GM20431 (cell line): ENCODE measurements at regions not wholly inside any gene's neighbourhood (a gene's known extent, or its start where the extent isn't known, plus 50 kb on each side); places are given as distances from the start of the nearest gene placed in this dataset.
"Not testable (repeated sequence)": the region's sequence is repeated elsewhere in the genome, so short reads cannot be mapped to it uniquely, and the experiment has no call there.

Experiments used
- in situ Hi-C: fragments of 300-500 bp; cut with MseI, MboI; formaldehyde crosslinking; loops from one replicate; pipeline ENCODE4 v1.15.0; 2020; ENCODE audit warnings: low sequenced_read_pairs; ENCODE audit not compliant: unreplicated experiment

DNA sequence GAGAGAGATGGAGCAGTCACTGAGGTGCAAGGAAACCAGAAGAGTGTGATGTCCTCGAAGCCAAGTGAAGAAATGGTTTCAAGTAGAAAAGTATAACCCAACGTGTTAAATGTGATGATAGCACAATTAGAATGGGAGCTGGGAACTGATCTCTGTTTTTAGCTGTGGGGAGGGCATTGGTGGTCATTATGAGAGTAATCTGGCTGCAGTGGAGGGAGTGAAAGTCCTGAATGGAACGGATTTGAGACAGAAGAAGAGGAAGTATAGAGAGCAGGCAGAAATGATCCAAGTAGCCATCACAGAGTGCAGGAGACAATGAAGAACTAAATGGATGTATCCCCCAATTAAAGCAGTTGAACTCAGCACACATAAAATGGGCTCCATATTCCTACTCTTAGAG lies 235.3 kb downstream of the IGSF11 start:
- in situ Hi-C loops, result no loop called here

- in situ Hi-C loops, result no loop called here
Observed at GRCh38 chr3:118801899-118802298, 232.7 kb downstream of the IGSF11 start.

- in situ Hi-C loops, result no loop called here
Observed at GRCh38 chr3:118802325-118803095, 232.1 kb downstream of the IGSF11 start.

GRCh38 chr3:118803096-118803476 lies 231.6 kb downstream of the IGSF11 start:
- in situ Hi-C loops, result no loop called here

DNA sequence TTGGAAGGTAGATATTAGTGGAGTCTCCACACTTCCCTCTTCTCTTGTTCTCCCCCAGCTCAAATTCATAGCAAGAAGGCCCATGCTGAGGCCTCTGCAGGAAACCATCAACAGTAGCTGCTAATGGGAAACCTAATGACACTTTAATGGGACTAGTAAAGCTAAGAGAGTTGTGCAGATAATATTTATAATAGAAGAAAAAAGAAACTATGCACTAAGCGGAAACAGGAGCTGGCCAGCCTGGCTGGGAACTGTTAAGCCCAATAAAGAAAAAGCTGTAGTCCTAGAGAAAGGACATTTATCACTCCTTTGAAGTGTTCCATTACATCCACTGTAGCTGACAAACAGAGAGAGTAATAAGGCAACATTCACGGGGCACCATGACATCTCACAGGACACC lies 229.6 kb downstream of the IGSF11 start:
- in situ Hi-C loops, result no loop called here

GRCh38 chr3:118806423-118806822 lies 228.2 kb downstream of the IGSF11 start:
- in situ Hi-C loops, result no loop called here

DNA sequence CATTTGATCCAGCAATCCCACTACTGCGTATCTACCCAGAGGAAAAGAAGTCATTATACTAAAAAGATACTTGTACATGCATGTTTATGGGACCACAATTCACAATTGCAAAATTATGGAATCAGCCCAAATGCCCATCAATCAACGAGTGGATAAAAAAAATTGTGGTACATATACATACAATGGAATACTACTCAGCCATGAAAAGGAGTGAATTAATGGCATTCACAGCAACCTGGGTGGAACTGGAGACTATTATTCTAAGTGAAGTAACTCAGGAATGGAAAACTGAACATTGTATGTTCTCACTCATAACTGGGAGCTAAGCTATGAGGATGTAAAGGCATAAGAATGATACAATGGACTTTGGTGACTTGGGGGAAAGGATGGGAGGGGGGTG lies 227.3 kb downstream of the IGSF11 start:
- in situ Hi-C loops, result not testable (repeated sequence)

- in situ Hi-C loops, result no loop called here
Observed at GRCh38 chr3:118808723-118809122, 225.9 kb downstream of the IGSF11 start.

- in situ Hi-C loops, result no loop called here
Observed at GRCh38 chr3:118809696-118810498, 224.7 kb downstream of the IGSF11 start.

DNA sequence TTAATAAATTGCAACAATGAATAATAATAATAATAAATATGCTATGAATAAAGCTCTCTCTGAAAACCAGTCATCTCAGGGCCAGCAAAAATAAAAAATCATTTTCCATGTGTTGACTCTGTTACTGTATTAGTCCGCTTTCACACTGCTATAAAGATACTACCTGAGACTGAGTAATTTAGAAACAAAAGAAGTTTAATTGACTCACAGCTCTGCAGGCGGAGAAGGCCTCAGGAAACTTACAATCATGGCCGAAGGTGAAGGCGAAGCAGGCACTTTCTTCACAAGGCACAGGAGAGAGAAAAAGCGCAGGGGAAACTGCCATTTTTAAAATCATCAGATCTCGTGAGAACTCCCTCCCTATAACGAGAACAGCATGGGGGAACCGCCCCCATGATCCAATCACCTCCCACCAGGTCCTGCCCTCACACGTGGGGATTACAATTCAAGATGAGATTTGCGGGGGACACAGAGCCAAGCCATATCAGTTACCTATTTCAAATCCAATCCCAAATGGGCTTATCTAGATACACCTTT lies 224.1 kb downstream of the IGSF11 start:
- in situ Hi-C loops, result no loop called here

DNA sequence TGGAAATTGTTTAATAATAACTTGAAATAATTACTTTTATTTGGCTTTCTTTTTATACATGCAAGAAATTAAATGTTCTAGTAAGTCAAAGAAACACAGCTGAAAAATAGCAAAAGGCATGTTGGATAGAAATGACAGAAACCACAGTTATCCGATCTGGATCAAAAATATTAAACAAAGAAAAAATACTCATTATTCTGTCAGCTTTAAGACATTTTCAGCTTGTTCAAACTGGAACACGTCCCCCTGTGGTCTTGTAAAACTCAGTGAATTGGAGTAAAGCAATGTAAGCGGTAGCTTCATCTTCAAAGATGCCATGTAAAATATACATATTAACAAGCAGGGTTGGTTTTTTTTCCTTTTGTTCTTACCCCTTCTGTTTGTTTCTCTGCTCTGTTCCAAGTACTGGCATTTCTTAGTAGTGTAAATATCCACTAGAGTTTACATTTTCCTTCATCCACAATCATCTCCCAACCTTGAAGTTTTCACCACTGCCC lies 223.4 kb downstream of the IGSF11 start:
- in situ Hi-C loops, result no loop called here

DNA sequence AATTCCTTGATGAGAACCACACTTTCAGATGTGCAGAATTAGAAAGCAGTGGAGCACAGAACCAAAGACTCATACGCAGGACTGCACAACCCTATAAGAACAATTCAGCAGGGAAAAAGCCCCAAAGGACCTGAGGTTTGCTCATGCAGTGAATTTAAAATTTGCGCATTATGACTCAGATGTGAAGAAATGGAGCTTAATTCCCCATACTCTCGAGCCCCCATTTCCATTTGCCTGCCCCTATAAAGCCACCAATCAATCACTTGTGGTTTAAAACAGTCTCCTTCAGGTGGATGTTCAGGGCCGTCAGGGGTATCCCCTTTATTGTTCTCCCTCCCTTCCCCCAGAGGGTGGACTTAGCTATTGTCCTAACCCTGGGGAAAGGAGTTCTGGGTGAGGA lies 221.2 kb downstream of the IGSF11 start:
- in situ Hi-C loops, result no loop called here

- in situ Hi-C loops, result no loop called here
Observed at GRCh38 chr3:118817748-118818165, 216.9 kb downstream of the IGSF11 start.

DNA sequence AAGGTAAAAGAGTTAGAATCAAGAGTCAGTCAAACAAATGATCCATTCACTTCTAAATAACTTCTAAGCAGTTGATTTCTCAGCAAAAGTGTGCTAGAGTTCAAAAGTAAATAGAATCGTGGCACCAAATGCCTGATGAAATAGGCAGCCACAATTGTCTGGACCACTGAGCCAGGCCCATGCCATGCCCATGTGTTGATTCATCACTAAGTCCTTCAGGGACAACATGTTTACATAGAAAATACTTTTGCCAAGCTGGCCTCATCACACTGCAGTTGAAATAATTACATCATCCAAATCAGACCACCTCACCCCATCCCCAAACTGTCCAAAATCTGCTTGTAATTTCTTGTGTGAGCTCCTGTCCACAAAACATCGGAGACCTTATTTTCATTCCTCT lies 216.3 kb downstream of the IGSF11 start:
- in situ Hi-C loops, result no loop called here

GRCh38 chr3:118823626-118824025 lies 211.0 kb downstream of the IGSF11 start:
- in situ Hi-C loops, result no loop called here

- in situ Hi-C loops, result no loop called here
Observed at GRCh38 chr3:118827446-118827845, 207.2 kb downstream of the IGSF11 start.

GRCh38 chr3:118828351-118828750 lies 206.3 kb downstream of the IGSF11 start:
- in situ Hi-C loops, result no loop called here

DNA sequence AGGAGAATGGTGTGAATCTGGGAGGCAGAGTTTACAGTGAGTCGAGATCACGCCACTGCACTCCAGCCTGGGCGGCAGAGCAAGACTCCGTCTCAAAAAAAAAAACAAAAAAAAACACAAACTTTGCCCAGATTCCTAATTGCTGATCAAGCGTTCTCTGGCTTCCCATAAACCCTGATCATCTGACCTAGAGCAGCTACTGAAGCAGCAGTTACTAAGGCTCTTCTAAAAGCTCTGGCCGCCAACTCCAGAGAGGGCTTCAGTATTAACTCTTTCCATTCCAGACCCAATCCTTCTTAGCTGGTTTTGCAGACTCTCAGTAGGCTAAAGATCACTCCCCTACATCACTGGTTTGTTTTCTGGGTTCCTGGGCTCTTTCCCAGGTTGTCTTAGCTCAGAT lies 201.6 kb downstream of the IGSF11 start:
- in situ Hi-C loops, result no loop called here

DNA sequence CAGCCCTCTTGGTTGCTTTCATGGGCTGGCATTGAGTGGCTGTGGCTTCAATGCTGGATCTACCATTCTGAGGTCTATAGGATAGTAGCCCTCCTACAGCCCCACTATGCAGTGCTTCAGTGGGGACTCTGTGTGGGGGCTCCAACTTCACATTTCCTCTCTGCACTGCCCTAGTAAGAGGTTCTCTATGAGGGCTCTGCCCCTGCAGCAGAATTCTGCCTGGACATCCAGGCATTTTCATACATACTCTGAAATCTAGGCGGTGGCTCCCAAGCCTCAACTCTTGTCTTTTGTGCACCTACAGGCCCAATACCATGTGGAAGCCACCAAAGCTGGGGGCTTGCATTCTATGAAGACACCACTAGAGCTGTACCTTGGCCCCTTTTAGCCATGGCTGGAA lies 195.8 kb downstream of the IGSF11 start:
- in situ Hi-C loops, result no loop called here

GRCh38 chr3:118842147-118842863 lies 192.3 kb downstream of the IGSF11 start:
- in situ Hi-C loops, result no loop called here
